ENCODE measurements at regions not wholly inside any gene's neighbourhood (a gene's known extent, or its start where the extent isn't known, plus 50 kb on each side); places are given as distances from the start of the nearest gene placed in this dataset.

DNA sequence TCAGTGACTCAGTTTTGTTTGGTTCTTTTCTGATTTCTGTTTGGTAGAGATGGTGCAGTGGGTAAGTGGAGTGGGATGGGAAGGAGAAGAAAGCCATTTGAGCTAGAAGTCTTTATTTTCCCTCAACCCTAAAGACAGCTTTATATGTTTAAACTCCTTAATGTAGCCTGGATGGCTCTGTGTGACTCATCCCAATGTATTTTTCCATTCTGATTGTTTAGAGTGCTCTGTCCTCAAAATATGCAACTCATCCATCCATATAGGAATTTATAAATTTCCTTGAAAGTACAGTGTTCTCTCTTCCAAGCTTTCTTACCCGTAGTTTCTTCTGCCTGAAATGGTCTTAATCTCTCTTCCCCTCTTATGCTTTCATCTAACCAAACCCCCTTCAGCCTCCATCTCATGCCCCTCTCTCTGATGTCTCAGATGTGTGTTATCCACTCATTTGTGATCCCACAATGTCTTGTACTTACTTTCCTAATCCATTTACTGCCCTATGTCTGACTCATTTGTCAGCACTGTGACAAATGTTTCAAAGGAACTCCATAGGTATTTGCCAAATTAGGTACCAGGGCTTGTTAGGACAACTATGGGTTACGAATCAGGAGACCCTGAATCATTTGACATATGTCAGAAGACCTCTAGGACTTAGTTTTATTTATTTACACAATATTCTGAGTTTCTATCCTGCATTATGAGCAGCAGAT, 217.5 kb upstream of the SGCD start:
- DNase-seq (ENCODE audit: low read depth) = no peak
- H3K4me3 ChIP-seq (ENCODE audit: low read depth, low read length) = no peak overlapping the region
- TF ChIP-seq, protein P1, sequence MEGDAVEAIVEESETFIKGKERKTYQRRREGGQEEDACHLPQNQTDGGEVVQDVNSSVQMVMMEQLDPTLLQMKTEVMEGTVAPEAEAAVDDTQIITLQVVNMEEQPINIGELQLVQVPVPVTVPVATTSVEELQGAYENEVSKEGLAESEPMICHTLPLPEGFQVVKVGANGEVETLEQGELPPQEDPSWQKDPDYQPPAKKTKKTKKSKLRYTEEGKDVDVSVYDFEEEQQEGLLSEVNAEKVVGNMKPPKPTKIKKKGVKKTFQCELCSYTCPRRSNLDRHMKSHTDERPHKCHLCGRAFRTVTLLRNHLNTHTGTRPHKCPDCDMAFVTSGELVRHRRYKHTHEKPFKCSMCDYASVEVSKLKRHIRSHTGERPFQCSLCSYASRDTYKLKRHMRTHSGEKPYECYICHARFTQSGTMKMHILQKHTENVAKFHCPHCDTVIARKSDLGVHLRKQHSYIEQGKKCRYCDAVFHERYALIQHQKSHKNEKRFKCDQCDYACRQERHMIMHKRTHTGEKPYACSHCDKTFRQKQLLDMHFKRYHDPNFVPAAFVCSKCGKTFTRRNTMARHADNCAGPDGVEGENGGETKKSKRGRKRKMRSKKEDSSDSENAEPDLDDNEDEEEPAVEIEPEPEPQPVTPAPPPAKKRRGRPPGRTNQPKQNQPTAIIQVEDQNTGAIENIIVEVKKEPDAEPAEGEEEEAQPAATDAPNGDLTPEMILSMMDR (IDR thresholded peaks at IDR 0.05; ENCODE audit: control insufficient read depth, extremely low read depth, insufficient read depth) = no peak

- TF ChIP-seq, protein P1 (IDR thresholded peaks at IDR 0.05; ENCODE audit: control insufficient read depth, extremely low read depth, insufficient read depth) = no peak
- no peak for DNase-seq (ENCODE audit: low read depth)
- no peak overlapping the region for H3K4me3 ChIP-seq (ENCODE audit: low read depth, low read length)
Observed at GRCh38 chr5:156119692-156120091, 207.3 kb upstream of the SGCD start.

GRCh38 chr5:156120777-156121176, 206.2 kb upstream of the SGCD start:
- DNase-seq (ENCODE audit: low read depth) = no peak
- TF ChIP-seq, protein P1 (IDR thresholded peaks at IDR 0.05; ENCODE audit: control insufficient read depth, extremely low read depth, insufficient read depth) = no peak
- no peak overlapping the region for H3K4me3 ChIP-seq (ENCODE audit: low read depth, low read length)

DNA sequence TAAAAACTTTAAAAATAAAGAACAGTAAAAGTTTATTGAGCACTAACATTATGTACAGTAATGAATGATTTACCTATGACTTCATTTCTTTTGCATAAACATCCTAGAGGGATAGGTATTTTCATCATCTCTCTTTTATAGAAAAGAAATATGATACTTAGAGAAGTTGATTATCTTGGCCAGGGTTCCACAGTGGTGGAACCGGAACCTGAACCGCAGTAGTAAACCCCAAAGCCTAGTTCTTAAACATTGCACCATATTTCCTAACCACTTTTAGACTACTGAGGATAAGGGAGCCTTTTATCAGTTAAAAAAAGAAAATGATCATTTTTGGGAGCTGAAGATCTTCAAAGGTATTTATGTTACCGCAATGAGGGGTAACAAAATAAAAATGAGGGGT, 205.7 kb upstream of the SGCD start:
- DNase-seq (ENCODE audit: low read depth) = no peak
- TF ChIP-seq, protein P1 (IDR thresholded peaks at IDR 0.05; ENCODE audit: control insufficient read depth, extremely low read depth, insufficient read depth) = no peak
- H3K4me3 ChIP-seq (ENCODE audit: low read depth, low read length) = no peak overlapping the region

DNA sequence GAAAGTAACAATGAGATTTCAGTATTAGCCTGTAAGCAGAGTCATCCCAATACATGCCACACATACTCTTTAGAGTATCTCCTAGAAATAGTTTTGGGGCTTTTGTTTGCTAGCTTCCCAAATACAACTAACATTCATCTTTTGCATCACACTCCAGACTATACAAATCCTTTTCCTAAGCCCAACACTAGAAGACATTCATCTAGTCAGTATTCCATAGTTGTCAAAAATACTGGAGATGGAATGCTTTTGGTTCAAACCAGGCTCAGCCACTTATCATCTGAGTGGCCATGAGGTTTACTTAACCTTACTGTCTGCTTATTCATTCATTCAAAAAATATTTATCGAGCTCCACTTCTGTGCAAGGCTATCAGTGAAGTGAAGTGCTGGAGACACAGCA, 205.1 kb upstream of the SGCD start:
- TF ChIP-seq, protein P1 (IDR thresholded peaks at IDR 0.05; ENCODE audit: control insufficient read depth, extremely low read depth, insufficient read depth) = no peak
- no peak overlapping the region for H3K4me3 ChIP-seq (ENCODE audit: low read depth, low read length)
- DNase-seq (ENCODE audit: low read depth) = no peak

- H3K4me3 ChIP-seq (ENCODE audit: low read depth, low read length) = no peak overlapping the region
- TF ChIP-seq, protein P1 (IDR thresholded peaks at IDR 0.05; ENCODE audit: control insufficient read depth, extremely low read depth, insufficient read depth) = no peak
Observed at GRCh38 chr5:156124708-156125107, 202.3 kb upstream of the SGCD start.

DNA sequence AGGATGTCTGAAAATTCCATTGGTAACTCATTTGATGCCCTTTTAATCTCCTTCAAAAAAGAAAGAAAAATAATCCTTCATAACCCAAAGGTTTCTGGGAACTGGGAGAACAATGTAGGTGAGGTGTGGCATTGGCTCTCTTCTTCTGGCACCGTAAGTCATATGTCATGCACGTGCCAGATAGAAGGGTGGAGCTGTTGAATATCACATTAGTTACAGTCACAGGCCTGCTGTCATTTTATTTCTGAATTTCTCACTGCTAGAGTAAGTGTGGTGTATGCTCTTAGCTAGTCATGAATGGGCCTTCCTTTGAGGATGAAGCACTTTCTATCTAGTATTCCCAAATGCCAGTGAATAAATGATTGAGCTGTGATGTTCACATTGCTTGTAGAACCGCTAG, 201.8 kb upstream of the SGCD start:
- DNase-seq (ENCODE audit: low read depth) = no peak
- H3K4me3 ChIP-seq (ENCODE audit: low read depth, low read length) = no peak overlapping the region
- TF ChIP-seq, protein P1 (IDR thresholded peaks at IDR 0.05; ENCODE audit: control insufficient read depth, extremely low read depth, insufficient read depth) = no peak

More at GRCh38 chr5:156124708-156125107, 202.3 kb upstream of the SGCD start:
- DNase-seq (ENCODE audit: low read depth) = no peak

All from LNCaP clone FGC (cell line).